Suprapubic skin (tissue), 3 donors: ENCODE measurements at regions not wholly inside any gene's neighbourhood (a gene's known extent, or its start where the extent isn't known, plus 50 kb on each side); places are given as distances from the start of the nearest gene placed in this dataset.

Experiments
- CTCF ChIP-seq, 2 donors: fragments of 200-600 bp in 1 of 2; fragments of 450-650 bp in 1 of 2; sonication (generic) in 1 of 2; IDR thresholded peaks; one replicate each; pipeline ENCODE4 v1.5.1; 2016 to 2019; ENCODE audit warnings: antibody characterized with exemption in 2 of 2, mild to moderate bottlenecking in 1 of 2, moderate library complexity in 1 of 2
- POLR2A ChIP-seq, 2 donors: fragments of 450-650 bp; IDR thresholded peaks; one replicate each; pipeline ENCODE4 v1.6.1; 2017; ENCODE audit warnings: antibody characterized with exemption in 2 of 2, mild to moderate bottlenecking in 2 of 2, moderate library complexity in 2 of 2

GRCh38 chr12:97764700-97765099, 302.1 kb downstream of the RMST start:
- TF ChIP-seq POLR2A (IDR thresholded peaks at IDR 0.05) (no peak), CTCF (IDR thresholded peaks at IDR 0.05) (no peak)
